ENCODE measurements at regions not wholly inside any gene's neighbourhood (a gene's known extent, or its start where the extent isn't known, plus 50 kb on each side); places are given as distances from the start of the nearest gene placed in this dataset.

GRCh38 chr5:125375143-125375542, 628.7 kb upstream of the ZNF608 start:
- in situ Hi-C loops (cut with MboI) (no loop called here), intact Hi-C loops (cut with micrococcal nuclease; ENCODE audit: unreplicated experiment) (no loop called here)
- no peak for FAIRE-seq
- ChIA-PET POLR2A (no interaction called here), CTCF (no interaction called here), RAD21 (ENCODE audit: unreplicated experiment) (no interaction called here), SMC1A (ENCODE audit: uncharacterized antibody, unreplicated experiment) (no interaction called here)
- H3K9ac ChIP-seq (ENCODE audit: control insufficient read depth, insufficient read depth, low read length) = no peak overlapping the region
- TF ChIP-seq KAT2A (conservative IDR thresholded peaks at IDR 0.05; ENCODE audit: control insufficient read depth, low read depth, low read length) = no peak
- TF ChIP-seq SIX5 (IDR thresholded peaks at IDR 0.05; ENCODE audit: low read depth, low read length, severe bottlenecking) = no peak
- no peak for TF ChIP-seq ZBTB33 (IDR thresholded peaks at IDR 0.05)
- TF ChIP-seq HDAC2 (IDR thresholded peaks at IDR 0.05) = no peak
- no peak for TF ChIP-seq FOXM1 (IDR thresholded peaks at IDR 0.05; ENCODE audit: low read depth, low read length)
- no peak for TF ChIP-seq SMC3 (IDR thresholded peaks at IDR 0.05; ENCODE audit: borderline replicate concordance, low read length)
- TF ChIP-seq SPI1 (IDR thresholded peaks at IDR 0.05; ENCODE audit: borderline replicate concordance, insufficient read depth, low read depth, low read length) = no peak
- TF ChIP-seq YY1 (IDR thresholded peaks at IDR 0.05; ENCODE audit: low read depth, low read length) = no peak
- no peak for TF ChIP-seq EP300 (IDR thresholded peaks at IDR 0.05; ENCODE audit: borderline replicate concordance in 1 of 2, control insufficient read depth in 1 of 2, low read depth in 2 of 2, low read length in 2 of 2)
- TF ChIP-seq TCF3 (IDR thresholded peaks at IDR 0.05; ENCODE audit: borderline replicate concordance, insufficient read depth, low read depth, low read length) = no peak
- H3K27ac ChIP-seq (ENCODE audit: control insufficient read depth, insufficient read depth) = no peak overlapping the region
- H3K36me3 ChIP-seq (ENCODE audit: control insufficient read depth in 2 of 2, insufficient read depth in 2 of 2, low read length in 1 of 2) = no peaks in the 10 kb centered on the region
- no peaks in the 10 kb centered on the region for H3K27me3 ChIP-seq (replicated peaks in 1 of 2; ENCODE audit: control insufficient read depth in 2 of 2, insufficient read depth in 2 of 2, low read length in 1 of 2)
- H3K4me3 ChIP-seq = no peak overlapping the region
- BruUV-seq (replicated peaks) = no TSS peak
- 0% methylated on average over 1 of the region's 1 CpG for WGBS (ENCODE audit: insufficient coverage, insufficient replicate concordance, low lambda C conversion rate, missing lambda C conversion rate)
- H4K20me1 ChIP-seq (ENCODE audit: control insufficient read depth, insufficient read depth) = no peaks in the 10 kb centered on the region
- ATAC-seq = no peak
- DNase-seq (ENCODE audit: low read depth, low spot score) = no peak
- no peaks in the 10 kb centered on the region for H3K9me3 ChIP-seq (replicated peaks; ENCODE audit: control insufficient read depth, insufficient read depth, low read length)
- H3K4me2 ChIP-seq (ENCODE audit: control insufficient read depth, insufficient read depth) = no peak overlapping the region
- H3K79me2 ChIP-seq (ENCODE audit: control insufficient read depth, insufficient read depth, low read length) = no peaks in the 10 kb centered on the region
- no peaks in the 10 kb centered on the region for H3K4me1 ChIP-seq (ENCODE audit: control insufficient read depth, insufficient read depth, low read length)
- no peak overlapping the region for H2AFZ ChIP-seq (ENCODE audit: control insufficient read depth, low read depth, low read length)

Data from GM12878 (cell line).